GM12892 (cell line): ENCODE measurements at regions not wholly inside any gene's neighbourhood (a gene's known extent, or its start where the extent isn't known, plus 50 kb on each side); places are given as distances from the start of the nearest gene placed in this dataset.
"Not testable (repeated sequence)": the region's sequence is repeated elsewhere in the genome, so short reads cannot be mapped to it uniquely, and the experiment has no call there.

ENCODE experiments used
- DNase-seq: peaks from one replicate; pipeline ENCODE4 v3.0.0; 2011; ENCODE audit not compliant: insufficient read length
- FAIRE-seq: peaks from 2 replicates; lab custom pipeline; 2011; peaks lifted over from hg19 to GRCh38; lab: Jason Lieb, UNC
- POLR2A ChIP-seq: IDR thresholded peaks from 2 replicates; pipeline ENCODE4 v1.6.1; 2011; ENCODE audit warnings: low read depth, low read length, control low read depth
- POLR2AphosphoS5 ChIP-seq: IDR thresholded peaks from 2 replicates; pipeline ENCODE4 v1.6.1; 2011; ENCODE audit warnings: low read depth, low read length, control low read depth
- TAF1 ChIP-seq: IDR thresholded peaks from 2 replicates; pipeline ENCODE4 v1.6.1; 2011; ENCODE audit warnings: low read depth, mild to moderate bottlenecking, control low read depth, low read length, borderline replicate concordance

DNA sequence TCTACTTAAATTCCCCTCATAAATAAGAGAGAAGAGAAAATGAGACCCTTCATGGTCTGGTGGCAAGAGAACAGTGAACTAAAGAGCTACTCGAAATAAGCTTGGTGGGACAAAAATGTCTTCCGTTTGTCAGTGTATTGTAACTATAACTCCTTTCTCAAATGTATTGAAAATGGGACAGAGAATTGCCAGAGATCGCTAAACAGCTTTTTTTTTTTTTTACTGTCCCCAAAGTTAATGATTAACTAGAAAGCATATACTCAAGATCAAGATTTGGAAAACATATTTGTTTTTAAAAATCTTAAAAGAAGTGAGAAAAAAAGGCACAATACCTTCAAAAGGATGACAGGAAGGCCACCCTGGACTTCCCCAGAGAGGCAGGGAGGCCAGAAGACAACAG, 206.4 kb upstream of the CTNND2 start:
- TF ChIP-seq POLR2AphosphoS5, result no peak
- DNase-seq, result no peak
- FAIRE-seq, result no peak

DNA sequence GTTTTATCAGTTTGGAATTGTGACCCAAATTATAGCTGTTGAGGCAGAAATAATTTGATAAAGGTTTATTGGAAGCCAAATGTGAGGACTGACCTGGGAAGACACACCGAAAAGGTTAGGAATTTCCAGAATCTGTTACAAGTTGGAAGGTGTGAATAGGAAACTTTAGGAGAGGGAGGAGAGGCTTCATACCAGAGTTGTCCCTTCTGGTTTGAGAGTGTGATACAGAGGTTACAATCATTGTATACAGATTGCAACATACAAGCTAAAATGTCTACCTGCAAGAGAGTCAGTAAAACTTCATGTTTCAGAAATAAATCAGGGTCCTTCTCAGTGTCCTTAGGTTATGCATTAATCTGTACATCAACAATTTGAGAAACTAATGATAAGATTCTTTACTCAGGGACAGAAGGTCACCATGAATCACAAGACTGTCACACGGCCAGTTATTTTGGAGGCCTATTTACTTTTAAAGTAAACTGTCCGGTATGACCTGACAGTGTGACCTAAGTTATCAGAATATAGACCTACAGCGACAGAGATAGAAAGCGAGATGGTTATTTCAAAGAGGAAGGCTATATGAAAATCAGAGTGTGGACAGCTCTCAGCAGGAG, 204.9 kb upstream of the CTNND2 start:
- TF ChIP-seq TAF1, result no peak
- DNase-seq (no peak), FAIRE-seq (no peak)

GRCh38 chr5:12102151-12102550, 197.9 kb upstream of the CTNND2 start:
- FAIRE-seq, result no peak
- TF ChIP-seq POLR2A, result no peak
- no peak for TF ChIP-seq TAF1
- TF ChIP-seq POLR2AphosphoS5, result no peak
- DNase-seq, result no peak

- FAIRE-seq, result no peak
- TF ChIP-seq TAF1, result no peak
- no peak for TF ChIP-seq POLR2A
- TF ChIP-seq POLR2AphosphoS5, result no peak
- DNase-seq, result no peak
These were observed 196.3 kb upstream of the CTNND2 start for GRCh38 chr5:12100542-12100941.

- DNase-seq (no peak), FAIRE-seq (no peak)
- TF ChIP-seq TAF1, result no peak
- TF ChIP-seq POLR2AphosphoS5, result no peak
- TF ChIP-seq POLR2A, result no peak
These were observed 195.1 kb upstream of the CTNND2 start for GRCh38 chr5:12099296-12099695.

DNA sequence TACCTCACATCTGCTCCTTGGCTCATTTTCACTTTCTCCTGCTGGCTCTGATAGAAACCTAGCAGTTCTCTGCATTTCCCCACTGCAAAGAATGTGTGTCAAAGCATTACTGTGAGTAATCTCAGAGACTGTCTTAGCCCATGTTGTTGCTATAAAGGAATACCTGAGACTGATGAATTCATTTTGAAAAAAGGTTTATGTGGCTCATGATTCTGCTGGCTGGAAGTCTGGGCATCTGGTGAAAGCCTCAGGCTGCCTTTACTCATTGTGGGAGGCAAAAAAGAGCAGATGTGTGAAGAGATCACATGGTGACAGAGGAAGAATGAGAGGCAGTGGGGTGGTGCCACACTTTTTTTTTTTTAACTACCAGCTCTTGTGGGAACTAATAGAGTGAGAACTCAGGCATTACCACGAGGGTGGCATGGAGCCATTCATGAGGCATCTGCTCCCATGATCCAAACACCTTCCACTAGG, 191.6 kb upstream of the CTNND2 start:
- DNase-seq (no peak), FAIRE-seq (no peak)
- TF ChIP-seq POLR2A (no peak), POLR2AphosphoS5 (no peak), TAF1 (no peak)

GRCh38 chr5:12093586-12093985, 189.3 kb upstream of the CTNND2 start:
- FAIRE-seq (no peak), DNase-seq (no peak)
- TF ChIP-seq TAF1 (no peak), POLR2AphosphoS5 (no peak), POLR2A (no peak)

GRCh38 chr5:12080761-12081160, 176.5 kb upstream of the CTNND2 start:
- TF ChIP-seq POLR2AphosphoS5, result no peak
- no peak for TF ChIP-seq POLR2A
- no peak for FAIRE-seq
- DNase-seq, result no peak

DNA sequence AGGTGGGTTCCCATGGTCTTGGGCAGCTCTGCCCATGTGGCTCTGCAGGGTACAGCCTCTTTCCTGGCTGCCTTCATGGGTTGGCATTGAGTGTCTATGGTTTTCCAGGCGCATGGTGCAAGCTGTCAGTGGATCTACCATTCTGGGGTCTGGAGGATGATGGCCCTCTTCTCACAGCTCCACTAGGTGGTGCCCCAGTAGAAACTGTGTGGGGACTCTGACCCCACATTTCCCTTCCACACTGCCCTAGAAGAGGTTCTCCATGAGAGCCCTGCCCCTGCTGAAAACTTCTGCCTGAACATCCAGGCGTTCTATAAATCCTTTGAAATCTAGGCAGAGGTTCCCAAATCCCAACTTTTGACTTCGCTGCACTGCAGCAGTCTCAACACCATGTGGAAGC, 174.0 kb upstream of the CTNND2 start:
- FAIRE-seq, DNase-seq: not testable (repeated sequence)

DNA sequence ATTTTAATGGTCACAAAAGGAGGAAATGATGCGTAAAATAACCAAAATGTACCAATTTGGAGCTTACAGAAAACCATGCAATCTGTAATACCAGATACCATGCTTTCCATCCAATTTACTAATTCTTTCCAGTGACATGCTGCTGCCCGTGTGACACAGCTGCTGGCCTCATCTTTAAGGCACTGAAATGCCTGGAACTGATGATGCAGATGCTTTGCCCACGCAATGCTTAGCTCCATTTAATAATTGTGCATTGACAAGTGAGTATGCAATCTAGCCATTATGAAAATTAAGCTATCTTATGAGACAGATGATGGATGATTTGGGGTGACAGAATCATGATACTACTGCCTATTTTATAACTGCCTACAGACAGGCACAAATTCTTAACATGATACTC, 169.2 kb upstream of the CTNND2 start:
- FAIRE-seq (no peak), DNase-seq (no peak)
- no peak for TF ChIP-seq POLR2A
- TF ChIP-seq TAF1, result no peak

DNA sequence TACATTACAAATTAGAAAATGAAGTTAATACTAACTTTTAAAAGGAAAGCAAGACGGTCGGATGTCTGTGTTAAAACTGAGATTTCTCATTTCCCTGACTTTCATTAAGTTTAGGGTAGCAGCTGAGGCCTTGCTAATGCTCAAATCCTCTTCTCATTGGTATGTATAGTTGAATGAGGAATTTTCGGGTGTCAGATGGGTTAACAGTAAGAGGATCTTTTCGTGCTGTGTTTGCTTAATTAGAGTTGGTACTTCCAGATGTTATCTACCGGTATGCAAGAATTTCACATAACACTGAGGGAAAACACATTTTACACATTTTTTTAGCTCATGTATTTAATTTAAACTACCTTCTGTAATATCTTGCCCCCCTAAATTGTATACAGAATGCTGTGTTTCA, 168.2 kb upstream of the CTNND2 start:
- FAIRE-seq (no peak), DNase-seq (no peak)
- no peak for TF ChIP-seq POLR2AphosphoS5
- TF ChIP-seq POLR2A, result no peak
- TF ChIP-seq TAF1, result no peak

- FAIRE-seq (no peak), DNase-seq (no peak)
- no peak for TF ChIP-seq POLR2A
- no peak for TF ChIP-seq POLR2AphosphoS5
- no peak for TF ChIP-seq TAF1
These were observed 167.2 kb upstream of the CTNND2 start for GRCh38 chr5:12071455-12071854.

- TF ChIP-seq TAF1, result no peak
- TF ChIP-seq POLR2AphosphoS5, result no peak
- no peak for TF ChIP-seq POLR2A
- DNase-seq (no peak), FAIRE-seq (no peak)
These were observed 119.5 kb upstream of the CTNND2 start for GRCh38 chr5:12023614-12024241.
